ENCODE measurements at regions not wholly inside any gene's neighbourhood (a gene's known extent, or its start where the extent isn't known, plus 50 kb on each side); places are given as distances from the start of the nearest gene placed in this dataset.
"Not testable (repeated sequence)": the region's sequence is repeated elsewhere in the genome, so short reads cannot be mapped to it uniquely, and the experiment has no call there.

DNA sequence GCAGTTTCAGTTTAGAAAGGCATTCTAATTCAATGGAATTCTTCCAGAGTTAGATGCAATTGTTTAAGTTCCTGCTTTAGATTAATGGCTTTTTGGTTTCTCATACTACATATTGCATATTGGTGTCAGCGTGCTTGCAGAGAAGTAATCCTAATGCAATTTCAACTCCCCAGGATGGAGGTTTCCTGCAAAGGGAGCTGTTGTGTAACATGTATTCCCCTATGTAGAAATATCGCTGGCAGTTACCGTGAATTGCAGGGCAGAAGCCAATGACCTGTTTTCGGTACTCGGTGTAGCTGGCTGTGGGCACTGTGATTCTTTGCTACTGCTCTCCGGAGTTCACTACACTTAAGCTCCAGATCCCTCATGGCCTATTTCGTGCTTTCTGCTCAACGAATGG is 256.1 kb upstream of the PTBP2 start:
- in situ Hi-C loops (cut with MboI), result no loop called here
- no peaks in the 10 kb centered on the region for H3F3A ChIP-seq (ENCODE audit: insufficient read depth)
- H3K27ac ChIP-seq, result no peak overlapping the region
- no peak for DNase-seq
- TF ChIP-seq EZH2 (IDR thresholded peaks at IDR 0.05; ENCODE audit: insufficient read depth, poor library complexity, severe bottlenecking), result no peak
- TF ChIP-seq EZH2phosphoT487 (IDR thresholded peaks at IDR 0.05; ENCODE audit: insufficient read depth, low read depth), result no peak
- H3K4me2 ChIP-seq (ENCODE audit: unreplicated experiment), result no peak overlapping the region
- H3K9me2 ChIP-seq (ENCODE audit: insufficient read depth), result no peaks in the 10 kb centered on the region
- no peaks in the 10 kb centered on the region for H3K9me3 ChIP-seq (ENCODE audit: low read depth)
- no peaks in the 10 kb centered on the region for H3K4me1 ChIP-seq (ENCODE audit: insufficient read depth)
- no peak overlapping the region for H3K4me3 ChIP-seq
- H2AFZ ChIP-seq, result no peak overlapping the region
- H3K9ac ChIP-seq, result no peak overlapping the region
- H3K27me3 ChIP-seq (replicated peaks; ENCODE audit: insufficient read depth), result no peaks in the 10 kb centered on the region
- no peaks in the 10 kb centered on the region for H4K20me1 ChIP-seq (ENCODE audit: insufficient read depth)
- no peaks in the 10 kb centered on the region for H3K36me3 ChIP-seq (ENCODE audit: low read depth)
- no peaks in the 10 kb centered on the region for H3K79me2 ChIP-seq (ENCODE audit: insufficient read depth)
- WGBS, 2 experiments (ENCODE audit: low coverage in 1 of 2, low lambda C conversion rate in 2 of 2, missing lambda C conversion rate in 2 of 2), result 80 to 82% methylated on average over 8 of the region's 8 CpGs

DNA sequence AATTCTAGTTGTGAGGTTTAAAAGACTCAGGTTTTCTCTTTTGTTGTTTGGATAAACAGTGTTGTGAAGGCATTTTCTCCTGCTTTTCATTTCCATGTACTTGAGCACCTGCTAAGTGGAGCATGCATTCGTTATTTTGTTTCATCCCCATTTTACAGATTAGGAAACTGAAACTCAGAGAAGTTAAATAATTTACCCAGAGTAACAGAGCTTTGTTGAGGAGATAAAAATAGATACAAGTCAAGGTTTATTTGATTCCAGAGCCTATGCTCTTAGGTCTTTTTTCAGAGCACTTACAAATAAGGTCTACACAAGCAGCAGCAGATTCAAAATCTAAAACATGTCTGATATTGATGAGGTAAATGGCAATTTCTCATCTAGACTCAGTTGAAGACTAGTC is 254.7 kb upstream of the PTBP2 start:
- WGBS, 2 experiments (ENCODE audit: low coverage in 1 of 2, low lambda C conversion rate in 2 of 2, missing lambda C conversion rate in 2 of 2), result 82 to 84% methylated on average over 1 of the region's 1 CpG
- H3F3A ChIP-seq (ENCODE audit: insufficient read depth), result no peaks in the 10 kb centered on the region

DNA sequence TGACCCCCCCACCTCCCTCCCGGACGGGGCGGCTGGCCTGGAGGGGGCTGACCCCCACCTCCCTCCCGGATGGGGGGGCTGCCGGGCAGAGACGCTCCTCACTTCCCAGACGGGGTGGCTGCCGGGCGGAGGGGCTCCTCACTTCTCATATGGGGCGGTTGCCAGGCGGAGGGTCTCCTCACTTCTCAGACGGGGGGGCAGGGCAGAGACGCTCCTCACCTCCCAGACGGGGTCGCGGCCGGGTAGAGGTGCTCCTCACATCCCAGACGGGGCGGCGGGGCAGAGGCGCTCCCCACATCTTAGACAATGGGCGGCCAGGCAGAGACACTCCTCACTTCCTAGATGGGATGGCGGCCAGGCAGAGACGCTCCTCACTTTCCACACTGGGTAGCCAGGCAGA is 251.9 kb upstream of the PTBP2 start:
- H3K4me2 ChIP-seq (ENCODE audit: unreplicated experiment); in situ Hi-C loops (cut with MboI): not testable (repeated sequence)

More for the DNA sequence above, 254.7 kb upstream of the PTBP2 start:
- Histone ChIP-seq H3K4me1 (ENCODE audit: insufficient read depth) (0 out of 2 replicates have a peak, but pooled peaks cover under 1% of the 10 kb centered on the region), H3K9ac (no peak overlapping the region), H3K36me3 (ENCODE audit: low read depth) (no peaks in the 10 kb centered on the region), H3K79me2 (ENCODE audit: insufficient read depth) (no peaks in the 10 kb centered on the region), H3K27me3 (replicated peaks; ENCODE audit: insufficient read depth) (no peaks in the 10 kb centered on the region), H2AFZ (no peak overlapping the region), H3K4me2 (ENCODE audit: unreplicated experiment) (no peak overlapping the region), H3K9me3 (ENCODE audit: low read depth) (no peaks in the 10 kb centered on the region), H3K9me2 (ENCODE audit: insufficient read depth) (no peaks in the 10 kb centered on the region), H4K20me1 (ENCODE audit: insufficient read depth) (no peaks in the 10 kb centered on the region), H3K27ac (no peak overlapping the region), H3K4me3 (no peak overlapping the region)
- in situ Hi-C loops (cut with MboI), result no loop called here
- no peak for TF ChIP-seq EZH2 (IDR thresholded peaks at IDR 0.05; ENCODE audit: insufficient read depth, poor library complexity, severe bottlenecking)
- no peak for TF ChIP-seq EZH2phosphoT487 (IDR thresholded peaks at IDR 0.05; ENCODE audit: insufficient read depth, low read depth)
- no peak for DNase-seq

DNA sequence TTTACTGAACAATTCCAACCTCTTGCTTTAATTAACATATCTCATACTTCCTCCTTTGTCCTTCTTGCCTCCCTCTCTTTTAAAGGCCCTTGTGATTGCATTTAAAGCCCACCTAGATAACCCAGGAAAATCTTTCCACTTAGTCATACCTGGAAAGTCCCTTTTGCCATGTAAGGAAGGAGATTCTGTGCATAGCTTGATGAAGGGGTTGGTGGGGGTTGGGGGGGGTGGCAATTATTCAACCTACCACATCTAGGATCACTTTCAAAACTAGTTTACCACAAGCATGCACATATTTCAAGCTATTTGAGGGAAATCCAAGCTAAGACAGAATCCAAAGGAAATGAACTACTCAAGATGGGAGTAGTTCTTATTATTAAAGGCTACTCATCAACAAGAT is 249.1 kb upstream of the PTBP2 start:
- Histone ChIP-seq H3K4me3 (no peak overlapping the region), H3K27me3 (replicated peaks; ENCODE audit: insufficient read depth) (no peaks in the 10 kb centered on the region), H3K9me2 (ENCODE audit: insufficient read depth) (0 out of 2 replicates have a peak, but pooled peaks cover 5% of the 10 kb centered on the region), H3F3A (ENCODE audit: insufficient read depth) (peaks cover 8% of the 10 kb centered on the region; the same call in 1 of the 2 replicates), H3K9me3 (ENCODE audit: low read depth) (no peaks in the 10 kb centered on the region), H2AFZ (no peak overlapping the region), H3K79me2 (ENCODE audit: insufficient read depth) (no peaks in the 10 kb centered on the region), H3K36me3 (ENCODE audit: low read depth) (no peaks in the 10 kb centered on the region), H3K4me1 (ENCODE audit: insufficient read depth) (peaks cover 24% of the 10 kb centered on the region), H4K20me1 (ENCODE audit: insufficient read depth) (no peaks in the 10 kb centered on the region), H3K27ac (no peak overlapping the region), H3K9ac (no peak overlapping the region), H3K4me2 (ENCODE audit: unreplicated experiment) (no peak overlapping the region)
- in situ Hi-C loops (cut with MboI), result no loop called here
- DNase-seq, result peak; percentile 12
- no peak for TF ChIP-seq EZH2phosphoT487 (IDR thresholded peaks at IDR 0.05; ENCODE audit: insufficient read depth, low read depth)
- no peak for TF ChIP-seq EZH2 (IDR thresholded peaks at IDR 0.05; ENCODE audit: insufficient read depth, poor library complexity, severe bottlenecking)

More for the DNA sequence above, 251.9 kb upstream of the PTBP2 start:
- H2AFZ ChIP-seq; H3K27me3 ChIP-seq (replicated peaks; ENCODE audit: insufficient read depth); H3K4me3 ChIP-seq; H3K9me3 ChIP-seq (ENCODE audit: low read depth); H3K36me3 ChIP-seq (ENCODE audit: low read depth); DNase-seq; H3K9ac ChIP-seq; H3K79me2 ChIP-seq (ENCODE audit: insufficient read depth); H3K27ac ChIP-seq; H4K20me1 ChIP-seq (ENCODE audit: insufficient read depth); H3F3A ChIP-seq (ENCODE audit: insufficient read depth); H3K9me2 ChIP-seq (ENCODE audit: insufficient read depth): not testable (repeated sequence)
- WGBS, 2 experiments (ENCODE audit: low coverage in 1 of 2, low lambda C conversion rate in 2 of 2, missing lambda C conversion rate in 2 of 2), result 83 to 93% methylated on average over 3 to 21 of the region's 24 CpGs
- H3K4me1 ChIP-seq (ENCODE audit: insufficient read depth), result peaks cover 24% of the 10 kb centered on the region

DNA sequence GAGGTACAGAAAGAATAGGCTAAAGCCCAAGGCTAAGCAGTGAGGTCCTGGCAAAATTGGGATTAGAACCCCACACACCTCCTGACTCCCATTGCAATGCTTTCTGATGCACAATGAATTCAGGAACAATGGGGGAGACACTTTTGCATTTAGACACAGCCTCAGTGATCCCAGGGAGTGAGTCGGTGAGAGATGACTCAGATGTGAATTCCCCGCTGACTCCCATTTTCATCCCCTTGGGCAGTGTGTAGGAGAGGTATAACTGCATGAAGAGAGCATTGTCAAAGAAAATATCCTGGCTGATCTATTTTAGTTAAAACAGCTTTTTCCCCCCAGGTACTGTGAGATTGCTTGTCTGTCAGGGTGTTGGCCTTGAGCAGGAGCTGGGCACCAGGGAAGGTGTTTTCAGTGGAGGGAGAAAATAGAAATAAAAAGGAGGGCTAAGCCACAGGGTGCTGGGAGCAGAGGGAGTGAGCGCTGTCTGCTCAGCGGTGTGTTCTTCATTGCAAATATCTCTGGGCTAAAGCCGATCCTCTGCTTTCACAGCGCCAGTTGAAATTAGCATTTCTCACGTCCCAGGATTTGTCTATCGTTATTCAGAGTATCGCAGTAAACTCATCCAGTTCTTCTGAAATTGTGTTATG is 247.7 kb upstream of the PTBP2 start:
- in situ Hi-C loops (cut with MboI), result no loop called here
- 79 to 80% methylated on average over 9 of the region's 9 CpGs for WGBS, 2 experiments (ENCODE audit: low coverage in 1 of 2, low lambda C conversion rate in 2 of 2, missing lambda C conversion rate in 2 of 2)
- H3K9me3 ChIP-seq (ENCODE audit: low read depth), result no peaks in the 10 kb centered on the region
- peak; percentile 68 for DNase-seq
- H3K4me3 ChIP-seq, result no peak overlapping the region
- H3K4me2 ChIP-seq (ENCODE audit: unreplicated experiment), result peak overlapping the region; percentile 37
- no peak overlapping the region for H3K9ac ChIP-seq
- TF ChIP-seq EZH2 (IDR thresholded peaks at IDR 0.05; ENCODE audit: insufficient read depth, poor library complexity, severe bottlenecking) (no peak), EZH2phosphoT487 (IDR thresholded peaks at IDR 0.05; ENCODE audit: insufficient read depth, low read depth) (no peak)
- peak overlapping the region; percentile 36; the same call in 1 of the 2 replicates for H2AFZ ChIP-seq
- H3K4me1 ChIP-seq (ENCODE audit: insufficient read depth), result peaks cover 24% of the 10 kb centered on the region
- no peak overlapping the region for H3K27ac ChIP-seq
- H3K36me3 ChIP-seq (ENCODE audit: low read depth), result no peaks in the 10 kb centered on the region
- H3F3A ChIP-seq (ENCODE audit: insufficient read depth), result peaks cover 8% of the 10 kb centered on the region; the same call in 1 of the 2 replicates
- no peaks in the 10 kb centered on the region for H3K79me2 ChIP-seq (ENCODE audit: insufficient read depth)
- H3K27me3 ChIP-seq (replicated peaks; ENCODE audit: insufficient read depth), result no peaks in the 10 kb centered on the region
- H4K20me1 ChIP-seq (ENCODE audit: insufficient read depth), result no peaks in the 10 kb centered on the region
- 0 out of 2 replicates have a peak, but pooled peaks cover 5% of the 10 kb centered on the region for H3K9me2 ChIP-seq (ENCODE audit: insufficient read depth)
